H1 (cell line): ENCODE measurements at regions not wholly inside any gene's neighbourhood (a gene's known extent, or its start where the extent isn't known, plus 50 kb on each side); places are given as distances from the start of the nearest gene placed in this dataset.

Experiments
- BRCA1 ChIP-seq: IDR thresholded peaks from 2 replicates; pipeline ENCODE4 v1.6.1; 2012; ENCODE audit warnings: low read depth, low read length, improper control_type of control experiment
- CEBPB ChIP-seq: IDR thresholded peaks from 2 replicates; pipeline ENCODE4 v1.6.1; 2012; ENCODE audit warnings: low read depth, low read length
- CTBP2 ChIP-seq: IDR thresholded peaks from 2 replicates; pipeline ENCODE4 v1.7.0; 2011; ENCODE audit warnings: borderline replicate concordance, mild to moderate bottlenecking, moderate library complexity, mixed read lengths, low read length; ENCODE audit not compliant: insufficient read depth, insufficient read length
- CTCF ChIP-seq, 3 experiments: IDR thresholded peaks; 1 replicate in 2 of 3; 2 replicates in 1 of 3; pipeline versions ENCODE4 v1.5.1 to v1.6.1; 2011; ENCODE audit warnings: low read length in 3 of 3, mild to moderate bottlenecking in 3 of 3, inconsistent platforms in 2 of 3, low read depth in 1 of 3, moderate library complexity in 1 of 3; ENCODE audit not compliant: insufficient read depth in 1 of 3; ENCODE audit errors: control extremely low read depth in 1 of 3
- JUN ChIP-seq: IDR thresholded peaks from 2 replicates; pipeline ENCODE4 v1.6.1; 2011; ENCODE audit warnings: low read depth, mild to moderate bottlenecking, improper control_type of control experiment, low read length
- KDM5A ChIP-seq: fragments of 200-600 bp; IDR thresholded peaks from 2 replicates; pipeline ENCODE4 v1.7.1; 2012; ENCODE audit warnings: mild to moderate bottlenecking, low read length, inconsistent platforms, mixed read lengths
- MAX ChIP-seq: IDR thresholded peaks from 2 replicates; pipeline ENCODE4 v1.6.1; 2012; ENCODE audit warnings: inconsistent platforms
- POLR2A ChIP-seq, 2 experiments: IDR thresholded peaks; 1 replicate in 1 of 2; 2 replicates in 1 of 2; pipeline ENCODE4 v1.6.1; 2011; ENCODE audit warnings: low read depth in 2 of 2, low read length in 2 of 2, mild to moderate bottlenecking in 2 of 2; ENCODE audit errors: control extremely low read depth in 1 of 2
- POLR2AphosphoS5 ChIP-seq: IDR thresholded peaks from 2 replicates; pipeline ENCODE4 v1.6.1; 2011; ENCODE audit warnings: low read depth, low read length
- SAP30 ChIP-seq: fragments of 300-600 bp; sonication (generic); IDR thresholded peaks from 2 replicates; pipeline ENCODE4 v1.7.1; 2012; ENCODE audit warnings: low read length, moderate library complexity, mild to moderate bottlenecking, inconsistent platforms; ENCODE audit not compliant: insufficient read depth, insufficient replicate concordance
- SP1 ChIP-seq: IDR thresholded peaks from 2 replicates; pipeline ENCODE4 v1.6.1; 2011; ENCODE audit warnings: low read depth, low read length
- SP2 ChIP-seq: IDR thresholded peaks from 2 replicates; pipeline ENCODE4 v1.6.1; 2012; ENCODE audit warnings: mild to moderate bottlenecking, low read length, inconsistent platforms
- TAF1 ChIP-seq: IDR thresholded peaks from 2 replicates; pipeline ENCODE4 v1.6.1; 2011; ENCODE audit warnings: mild to moderate bottlenecking, low read depth, low read length
- ZNF274 ChIP-seq: IDR thresholded peaks from 2 replicates; pipeline ENCODE4 v1.7.0; 2012; ENCODE audit warnings: low read length, borderline replicate concordance; ENCODE audit errors: extremely low read depth

- TF ChIP-seq KDM5A = no peak
- no peak for TF ChIP-seq TAF1
- no peak for TF ChIP-seq POLR2AphosphoS5
- no peak for TF ChIP-seq POLR2A (IDR thresholded peaks at IDR 0.05; ENCODE audit: control extremely low read depth in 1 of 2, low read depth in 2 of 2, low read length in 2 of 2)
- TF ChIP-seq BRCA1 = no peak
- no peak for TF ChIP-seq CTCF (IDR thresholded peaks at IDR 0.05; ENCODE audit: control extremely low read depth in 1 of 3, insufficient read depth in 1 of 3, low read depth in 1 of 3, low read length in 3 of 3)
- no peak for TF ChIP-seq SP2
- TF ChIP-seq CEBPB = no peak
- no peak for TF ChIP-seq MAX
- no peak for TF ChIP-seq JUN
- no peak for TF ChIP-seq CTBP2
- no peak for TF ChIP-seq SAP30
- no peak for TF ChIP-seq ZNF274
- no peak for TF ChIP-seq SP1
Observed at GRCh38 chr16:86244158-86244557, 266.2 kb upstream of the FOXF1 start.
